Naive thymus-derived CD4-positive, alpha-beta T cell (primary cell): ENCODE measurements at regions not wholly inside any gene's neighbourhood (a gene's known extent, or its start where the extent isn't known, plus 50 kb on each side); places are given as distances from the start of the nearest gene placed in this dataset.
A peak's percentile ranks its signal among the peaks of the same experiment; 100 is the strongest.

Experiments
- ATAC-seq: fragments of 150-1000 bp; cut with Tn5 transposase; 2 replicates; pipeline ENCODE4 v1.10.0; 2021; ENCODE audit warnings: mild to moderate bottlenecking, moderate library complexity
- CTCF ChIA-PET: fragments of 350-600 bp; sonication (Branson Sonifier 250); formaldehyde crosslinking; loops from one replicate; lab custom pipeline; 2021; ENCODE audit warnings: antibody characterized with exemption; lab: Charles Lee
- POLR2A ChIA-PET: fragments of 350-600 bp; sonication (Branson Sonifier 250); formaldehyde crosslinking; loops from one replicate; lab custom pipeline; 2021; ENCODE audit warnings: antibody characterized with exemption, inconsistent platforms; lab: Charles Lee
- DNase-seq, 9 donors: peaks; one replicate each; pipeline versions ENCODE4 v3.0.0 to v3.0.0-alpha.2; 2020 to 2022; ENCODE audit warnings: mixed read lengths in 1 of 9
- H3K27ac ChIP-seq: one replicate; pipeline ENCODE4 v1.7.0; 2013; ENCODE audit warnings: mild to moderate bottlenecking, low read depth, low read length, moderate library complexity
- H3K27me3 ChIP-seq, 2 donors: one replicate each; pipeline ENCODE4 v1.7.0; 2013; ENCODE audit warnings: low read length in 2 of 2, mild to moderate bottlenecking in 2 of 2, moderate library complexity in 2 of 2; ENCODE audit not compliant: control insufficient read depth in 2 of 2, insufficient read depth in 2 of 2
- H3K36me3 ChIP-seq, 3 experiments: 1 replicate in 2 of 3; 2 replicates in 1 of 3; pipeline ENCODE4 v1.7.0; 2013; ENCODE audit warnings: low read length in 3 of 3, mild to moderate bottlenecking in 3 of 3, moderate library complexity in 1 of 3; ENCODE audit not compliant: insufficient read depth in 3 of 3, control insufficient read depth in 2 of 3
- H3K4me1 ChIP-seq, 2 donors: one replicate each; pipeline ENCODE4 v1.7.0; 2013; ENCODE audit warnings: low read length in 2 of 2, mild to moderate bottlenecking in 2 of 2, moderate library complexity in 1 of 2; ENCODE audit not compliant: control insufficient read depth in 2 of 2, insufficient read depth in 2 of 2
- H3K4me3 ChIP-seq: 2 replicates; pipeline ENCODE4 v1.7.0; 2013; ENCODE audit warnings: mild to moderate bottlenecking, low read length
- H3K9me3 ChIP-seq, 3 experiments: 1 replicate in 2 of 3; 2 replicates in 1 of 3; pipeline ENCODE4 v1.7.0; 2013; ENCODE audit warnings: low read length in 3 of 3; ENCODE audit not compliant: control insufficient read depth in 2 of 3
- H3K27ac Mint-ChIP-seq, 9 donors: one replicate each; pipeline ENCODE4 v1.8.0; 2020 to 2022; ENCODE audit warnings: mixed read lengths in 9 of 9, mild to moderate bottlenecking in 8 of 9, moderate library complexity in 5 of 9, inconsistent platforms in 2 of 9
- H3K27me3 Mint-ChIP-seq, 5 donors: one replicate each; pipeline ENCODE4 v1.8.0; 2021 to 2022; ENCODE audit warnings: mixed read lengths in 5 of 5, mild to moderate bottlenecking in 1 of 5
- H3K36me3 Mint-ChIP-seq, 5 donors: one replicate each; pipeline ENCODE4 v1.8.0; 2020 to 2022; ENCODE audit warnings: mixed read lengths in 5 of 5, mild to moderate bottlenecking in 3 of 5, inconsistent platforms in 1 of 5
- H3K4me1 Mint-ChIP-seq, 7 donors: one replicate each; pipeline ENCODE4 v1.8.0; 2020 to 2022; ENCODE audit warnings: mixed read lengths in 7 of 7, mild to moderate bottlenecking in 3 of 7, inconsistent platforms in 1 of 7
- H3K4me3 Mint-ChIP-seq, 10 donors: one replicate each; pipeline ENCODE4 v1.8.0; 2020 to 2022; ENCODE audit warnings: mild to moderate bottlenecking in 10 of 10, mixed read lengths in 10 of 10, moderate library complexity in 6 of 10, inconsistent platforms in 2 of 10
- H3K9me3 Mint-ChIP-seq, 11 donors: one replicate each; pipeline ENCODE4 v1.8.0; 2020 to 2022; ENCODE audit warnings: mixed read lengths in 11 of 11, mild to moderate bottlenecking in 4 of 11, inconsistent platforms in 1 of 11, moderate library complexity in 1 of 11
- intact Hi-C, 2 donors: fragments of 100-400 bp; cut with micrococcal nuclease; formaldehyde crosslinking; loops; one replicate each; pipeline ENCODE4 v1.15.1; 2023

GRCh38 chrX:39509157-39509556 lies 588.6 kb downstream of the BCOR start:
- intact Hi-C loops, result no loop called here
- peak overlapping the region in 1 of 9 donors; percentile 70 for H3K27ac Mint-ChIP-seq
- H3K9me3 Mint-ChIP-seq, result peaks cover 0 to 22% (median 3%) of the 10 kb centered on the region in 11 donors
- H3K4me1 ChIP-seq, result peaks cover 4 to 7% of the 10 kb centered on the region in 2 donors
- peaks cover 0 to 4% (median 0%) of the 10 kb centered on the region in 5 donors for H3K36me3 Mint-ChIP-seq
- H3K9me3 ChIP-seq, result peaks cover 0 to 5% (median 0%) of the 10 kb centered on the region in 3 experiments
- H3K4me3 Mint-ChIP-seq, result no peak overlapping the region
- ChIA-PET POLR2A (no interaction called here), CTCF (no interaction called here)
- no peaks in the 10 kb centered on the region for H3K27me3 ChIP-seq
- no peak overlapping the region for H3K27ac ChIP-seq
- DNase-seq (no peak), ATAC-seq (no peak)
- H3K36me3 ChIP-seq, result no peaks in the 10 kb centered on the region
- no peaks in the 10 kb centered on the region for H3K27me3 Mint-ChIP-seq
- H3K4me1 Mint-ChIP-seq, result peaks cover 7 to 22% (median 17%) of the 10 kb centered on the region in 7 donors
- H3K4me3 ChIP-seq, result no peak overlapping the region

DNA sequence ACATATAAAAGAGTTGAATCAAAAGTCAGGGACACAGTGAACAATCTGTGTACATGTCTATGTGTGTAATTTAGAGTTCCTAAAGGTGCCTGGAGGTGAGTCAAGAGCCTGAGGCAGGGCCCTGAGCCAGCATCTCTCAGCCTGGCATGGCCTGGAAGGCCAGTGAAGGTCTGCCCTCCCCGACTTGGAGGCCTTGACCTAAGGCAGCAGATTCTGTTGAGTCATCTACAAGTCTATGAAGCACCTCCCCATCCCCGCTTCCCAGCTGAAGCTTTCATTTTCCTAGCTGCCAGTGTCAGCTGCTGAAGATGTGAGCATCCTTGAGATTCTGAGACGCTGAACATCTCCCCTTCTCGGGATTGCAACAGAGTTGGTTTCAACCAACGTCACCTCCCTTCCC lies 583.9 kb downstream of the BCOR start:
- H3K4me3 Mint-ChIP-seq, result no peak overlapping the region
- Histone ChIP-seq H3K4me3 (no peak overlapping the region), H3K27ac (no peak overlapping the region), H3K4me1 (peaks cover 0 to 1% of the 10 kb centered on the region in 2 donors), H3K9me3 (peaks cover 0 to 5% (median 0%) of the 10 kb centered on the region in 3 experiments), H3K36me3 (no peaks in the 10 kb centered on the region), H3K27me3 (no peaks in the 10 kb centered on the region)
- H3K36me3 Mint-ChIP-seq, result peaks cover 0 to 4% (median 0%) of the 10 kb centered on the region in 5 donors
- H3K27ac Mint-ChIP-seq, result no peak overlapping the region
- ChIA-PET POLR2A (no interaction called here), CTCF (no interaction called here)
- ATAC-seq, result no peak
- H3K27me3 Mint-ChIP-seq, result peaks cover 0 to 3% (median 0%) of the 10 kb centered on the region in 5 donors
- peaks cover 0 to 16% (median 3%) of the 10 kb centered on the region in 11 donors for H3K9me3 Mint-ChIP-seq
- intact Hi-C loops, result no loop called here
- H3K4me1 Mint-ChIP-seq, result peaks cover under 1 to 7% (median 4%) of the 10 kb centered on the region in 7 donors
- DNase-seq, result no peak

GRCh38 chrX:39514801-39515200 lies 583.0 kb downstream of the BCOR start:
- no peak overlapping the region for H3K27ac Mint-ChIP-seq
- peaks cover 0 to 9% (median 0%) of the 10 kb centered on the region in 11 donors for H3K9me3 Mint-ChIP-seq
- Histone ChIP-seq H3K9me3 (no peaks in the 10 kb centered on the region), H3K4me1 (no peaks in the 10 kb centered on the region), H3K27me3 (no peaks in the 10 kb centered on the region), H3K27ac (no peak overlapping the region), H3K36me3 (no peaks in the 10 kb centered on the region), H3K4me3 (no peak overlapping the region)
- POLR2A ChIA-PET, result no interaction called here
- H3K27me3 Mint-ChIP-seq, result peaks cover 0 to 3% (median 0%) of the 10 kb centered on the region in 5 donors
- CTCF ChIA-PET, result no interaction called here
- no peak overlapping the region for H3K4me3 Mint-ChIP-seq
- intact Hi-C loops, result no loop called here
- H3K36me3 Mint-ChIP-seq, result peaks cover 0 to 4% (median 0%) of the 10 kb centered on the region in 5 donors
- peaks cover 0 to 3% (median 0%) of the 10 kb centered on the region in 7 donors for H3K4me1 Mint-ChIP-seq
- ATAC-seq, result no peak
- DNase-seq, result no peak

DNA sequence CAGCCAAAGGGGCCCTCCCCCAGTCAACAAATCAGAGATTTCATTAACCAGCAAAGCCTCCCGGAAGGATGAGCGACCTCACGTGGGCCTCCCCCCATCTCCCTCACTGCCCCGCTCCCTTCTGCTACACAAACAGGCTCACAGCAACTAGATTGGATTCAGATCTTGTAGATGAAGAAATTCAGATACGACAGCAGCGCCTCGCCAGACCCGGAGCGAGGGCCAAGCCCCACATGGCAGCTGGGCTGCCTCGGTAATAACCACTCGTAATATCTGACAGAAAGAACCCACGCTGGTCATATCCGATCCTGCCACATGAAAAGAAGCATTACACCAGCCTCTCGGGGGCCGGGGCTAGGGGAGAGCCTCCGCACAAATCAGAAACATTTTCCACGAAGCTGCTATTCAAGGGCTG lies 581.3 kb downstream of the BCOR start:
- Mint-ChIP-seq H3K4me3 (no peak overlapping the region), H3K36me3 (no peaks in the 10 kb centered on the region), H3K4me1 (peaks cover 0 to 3% (median 0%) of the 10 kb centered on the region in 7 donors), H3K9me3 (peaks cover 0 to 1% (median 0%) of the 10 kb centered on the region in 11 donors), H3K27ac (peak overlapping the region in 1 of 9 donors; percentile 84), H3K27me3 (peaks cover 0 to 3% (median 0%) of the 10 kb centered on the region in 5 donors)
- Histone ChIP-seq H3K4me3 (no peak overlapping the region), H3K27me3 (no peaks in the 10 kb centered on the region), H3K4me1 (no peaks in the 10 kb centered on the region), H3K27ac (no peak overlapping the region), H3K36me3 (no peaks in the 10 kb centered on the region), H3K9me3 (no peaks in the 10 kb centered on the region)
- intact Hi-C loops, result no loop called here
- DNase-seq (no peak), ATAC-seq (no peak)
- CTCF ChIA-PET, result no interaction called here
- POLR2A ChIA-PET, result no interaction called here

DNA sequence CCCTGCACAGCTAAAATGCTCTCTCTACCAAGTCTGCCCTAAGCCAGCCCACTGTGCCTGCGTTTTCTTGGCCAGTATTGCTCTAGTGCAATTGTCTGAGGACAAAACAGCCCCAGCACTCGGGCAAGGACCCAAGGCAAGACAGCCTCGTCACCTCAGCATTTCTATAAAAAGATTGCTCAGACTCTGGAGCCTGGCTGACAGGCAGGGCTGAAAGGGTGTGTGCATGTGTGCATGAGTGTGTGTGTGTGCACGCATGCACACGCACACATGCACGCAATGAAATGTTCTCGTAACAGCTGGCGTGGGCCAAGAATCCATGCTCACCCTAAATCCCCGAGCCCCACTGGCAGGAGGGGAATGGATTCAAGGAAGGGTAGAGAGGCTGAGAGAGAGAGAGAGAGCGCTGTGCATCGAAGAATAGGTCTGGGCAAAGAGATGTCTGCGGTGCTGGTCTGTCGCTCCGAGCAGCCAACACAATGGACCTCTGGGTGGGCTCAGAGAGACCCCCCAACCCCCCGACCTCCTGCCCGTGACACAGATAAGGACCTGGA lies 579.2 kb downstream of the BCOR start:
- Mint-ChIP-seq H3K27me3 (peaks cover 0 to 3% (median 0%) of the 10 kb centered on the region in 5 donors), H3K9me3 (peaks cover 0 to 3% (median 0%) of the 10 kb centered on the region in 11 donors), H3K36me3 (no peaks in the 10 kb centered on the region), H3K27ac (no peak overlapping the region), H3K4me1 (peaks cover 0 to 3% (median 0%) of the 10 kb centered on the region in 7 donors), H3K4me3 (no peak overlapping the region)
- intact Hi-C loops, result no loop called here
- no peaks in the 10 kb centered on the region for H3K9me3 ChIP-seq
- no peak overlapping the region for H3K4me3 ChIP-seq
- ATAC-seq (no peak), DNase-seq (no peak)
- no peak overlapping the region for H3K27ac ChIP-seq
- no peaks in the 10 kb centered on the region for H3K36me3 ChIP-seq
- H3K4me1 ChIP-seq, result no peaks in the 10 kb centered on the region
- ChIA-PET CTCF (no interaction called here), POLR2A (no interaction called here)
- H3K27me3 ChIP-seq, result no peaks in the 10 kb centered on the region

GRCh38 chrX:39519030-39519488 lies 578.7 kb downstream of the BCOR start:
- Histone ChIP-seq H3K9me3 (no peaks in the 10 kb centered on the region), H3K36me3 (no peaks in the 10 kb centered on the region), H3K27me3 (no peaks in the 10 kb centered on the region), H3K4me3 (no peak overlapping the region), H3K4me1 (no peaks in the 10 kb centered on the region), H3K27ac (no peak overlapping the region)
- Mint-ChIP-seq H3K4me3 (no peak overlapping the region), H3K27me3 (peaks cover 0 to 3% (median 0%) of the 10 kb centered on the region in 5 donors), H3K27ac (peak overlapping the region in 2 of 9 donors; percentile 28 to 48), H3K36me3 (no peaks in the 10 kb centered on the region), H3K9me3 (peaks cover 0 to 8% (median 0%) of the 10 kb centered on the region in 11 donors), H3K4me1 (peaks cover 0 to 3% (median 0%) of the 10 kb centered on the region in 7 donors)
- DNase-seq (no peak), ATAC-seq (no peak)
- ChIA-PET CTCF (no interaction called here), POLR2A (no interaction called here)
- intact Hi-C loops, result no loop called here
